ENCODE measurements at regions not wholly inside any gene's neighbourhood (a gene's known extent, or its start where the extent isn't known, plus 50 kb on each side); places are given as distances from the start of the nearest gene placed in this dataset.

DNA sequence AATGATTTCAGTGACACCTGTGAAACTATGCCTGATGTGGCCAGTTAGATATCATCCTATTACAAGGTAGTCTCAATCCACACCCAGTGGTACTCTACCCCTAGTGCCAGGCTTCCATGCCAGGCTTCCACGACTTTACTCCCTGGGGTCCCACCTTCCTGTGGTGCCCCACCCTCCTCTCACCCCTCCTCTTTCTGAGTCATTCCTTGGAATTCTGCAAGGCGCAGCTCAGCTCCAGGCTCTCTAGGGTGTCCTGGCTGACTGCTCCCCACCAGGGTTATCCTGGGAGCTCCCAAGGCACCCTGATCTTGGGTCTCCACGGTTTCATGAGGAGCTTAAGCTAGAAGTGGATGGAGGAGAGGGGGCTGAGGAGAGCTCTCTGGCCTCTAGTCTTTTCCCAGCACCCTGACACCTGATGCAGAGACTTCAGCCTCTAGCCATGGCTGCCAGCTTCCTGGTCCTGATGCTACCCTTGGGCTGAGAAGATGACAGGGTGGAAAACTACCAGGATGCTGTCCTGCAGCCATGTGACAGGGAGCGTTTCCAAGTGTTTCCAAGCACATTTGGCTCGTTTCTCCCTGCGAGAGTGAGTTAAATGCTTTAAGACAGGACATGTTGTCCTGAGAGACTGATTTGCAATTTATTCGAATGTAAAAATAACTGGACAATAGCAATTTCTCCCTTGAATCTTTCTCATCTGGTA lies 1461.2 kb downstream of the TBC1D22A start:
- TF ChIP-seq MAX (IDR thresholded peaks at IDR 0.05; ENCODE audit: low read depth, low read length): no peak
- no peak for TF ChIP-seq POLR2A (IDR thresholded peaks at IDR 0.05; ENCODE audit: extremely low read depth, insufficient read length)
- TF ChIP-seq, protein P1, sequence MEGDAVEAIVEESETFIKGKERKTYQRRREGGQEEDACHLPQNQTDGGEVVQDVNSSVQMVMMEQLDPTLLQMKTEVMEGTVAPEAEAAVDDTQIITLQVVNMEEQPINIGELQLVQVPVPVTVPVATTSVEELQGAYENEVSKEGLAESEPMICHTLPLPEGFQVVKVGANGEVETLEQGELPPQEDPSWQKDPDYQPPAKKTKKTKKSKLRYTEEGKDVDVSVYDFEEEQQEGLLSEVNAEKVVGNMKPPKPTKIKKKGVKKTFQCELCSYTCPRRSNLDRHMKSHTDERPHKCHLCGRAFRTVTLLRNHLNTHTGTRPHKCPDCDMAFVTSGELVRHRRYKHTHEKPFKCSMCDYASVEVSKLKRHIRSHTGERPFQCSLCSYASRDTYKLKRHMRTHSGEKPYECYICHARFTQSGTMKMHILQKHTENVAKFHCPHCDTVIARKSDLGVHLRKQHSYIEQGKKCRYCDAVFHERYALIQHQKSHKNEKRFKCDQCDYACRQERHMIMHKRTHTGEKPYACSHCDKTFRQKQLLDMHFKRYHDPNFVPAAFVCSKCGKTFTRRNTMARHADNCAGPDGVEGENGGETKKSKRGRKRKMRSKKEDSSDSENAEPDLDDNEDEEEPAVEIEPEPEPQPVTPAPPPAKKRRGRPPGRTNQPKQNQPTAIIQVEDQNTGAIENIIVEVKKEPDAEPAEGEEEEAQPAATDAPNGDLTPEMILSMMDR (IDR thresholded peaks at IDR 0.05; ENCODE audit: low read depth, low read length): no peak
- TF ChIP-seq MYC (IDR thresholded peaks at IDR 0.05; ENCODE audit: low read depth, low read length): no peak
- DNase-seq (ENCODE audit: low read depth): no peak

GRCh38 chr22:48222742-48223487 lies 1460.5 kb downstream of the TBC1D22A start:
- H3K4me3 ChIP-seq (ENCODE audit: low read depth, low read length): no peak overlapping the region
- TF ChIP-seq POLR2A (IDR thresholded peaks at IDR 0.05; ENCODE audit: extremely low read depth, insufficient read length) (no peak), MYC (IDR thresholded peaks at IDR 0.05; ENCODE audit: low read depth, low read length) (no peak), MAX (IDR thresholded peaks at IDR 0.05; ENCODE audit: low read depth, low read length) (no peak)
- TF ChIP-seq, protein P1 (IDR thresholded peaks at IDR 0.05; ENCODE audit: low read depth, low read length): no peak
- no peak for DNase-seq (ENCODE audit: low read depth)

More for the DNA sequence above, 1461.2 kb downstream of the TBC1D22A start:
- H3K4me3 ChIP-seq (ENCODE audit: low read depth, low read length): no peak overlapping the region

DNA sequence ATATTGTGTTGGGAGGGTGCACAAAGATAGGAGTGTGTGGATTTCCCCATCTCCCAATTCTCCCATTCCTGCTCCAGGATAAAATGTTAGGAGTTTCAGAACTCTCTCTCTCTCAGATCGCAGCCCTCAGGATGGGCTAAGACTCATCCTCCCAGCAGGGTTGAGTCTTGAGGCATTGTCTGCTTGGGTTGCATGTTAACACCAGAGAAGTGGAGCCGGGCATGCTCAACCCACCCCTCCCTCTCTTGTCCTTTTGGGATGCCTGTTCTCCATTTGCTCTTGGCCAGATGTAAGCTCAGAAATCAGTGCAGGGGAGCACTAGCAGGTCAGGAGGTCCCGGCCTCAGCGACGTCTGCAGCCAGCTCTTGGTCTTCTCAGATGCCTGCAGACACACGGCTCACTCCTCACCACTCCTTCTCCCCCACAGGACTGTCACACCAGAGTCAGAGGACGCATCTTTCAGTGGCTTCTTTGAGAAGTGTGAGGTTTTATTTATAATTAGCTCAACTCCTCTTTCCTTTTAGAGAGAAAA lies 1456.5 kb downstream of the TBC1D22A start:
- no peak overlapping the region for H3K4me3 ChIP-seq (ENCODE audit: low read depth, low read length)
- DNase-seq (ENCODE audit: low read depth): no peak
- TF ChIP-seq, protein P1 (IDR thresholded peaks at IDR 0.05; ENCODE audit: low read depth, low read length): no peak
- TF ChIP-seq MYC (IDR thresholded peaks at IDR 0.05; ENCODE audit: low read depth, low read length) (no peak), POLR2A (IDR thresholded peaks at IDR 0.05; ENCODE audit: extremely low read depth, insufficient read length) (no peak), MAX (IDR thresholded peaks at IDR 0.05; ENCODE audit: low read depth, low read length) (no peak)

- TF ChIP-seq POLR2A (IDR thresholded peaks at IDR 0.05; ENCODE audit: extremely low read depth, insufficient read length) (no peak), MAX (IDR thresholded peaks at IDR 0.05; ENCODE audit: low read depth, low read length) (no peak), MYC (IDR thresholded peaks at IDR 0.05; ENCODE audit: low read depth, low read length) (no peak)
- TF ChIP-seq, protein P1 (IDR thresholded peaks at IDR 0.05; ENCODE audit: low read depth, low read length): no peak
- no peak for DNase-seq (ENCODE audit: low read depth)
- H3K4me3 ChIP-seq (ENCODE audit: low read depth, low read length): no peak overlapping the region
Observed at GRCh38 chr22:48217596-48217995, 1455.1 kb downstream of the TBC1D22A start.

- no peak overlapping the region for H3K4me3 ChIP-seq (ENCODE audit: low read depth, low read length)
- TF ChIP-seq, protein P1 (IDR thresholded peaks at IDR 0.05; ENCODE audit: low read depth, low read length): no peak
- no peak for TF ChIP-seq MYC (IDR thresholded peaks at IDR 0.05; ENCODE audit: low read depth, low read length)
- TF ChIP-seq MAX (IDR thresholded peaks at IDR 0.05; ENCODE audit: low read depth, low read length): no peak
- TF ChIP-seq POLR2A (IDR thresholded peaks at IDR 0.05; ENCODE audit: extremely low read depth, insufficient read length): no peak
- DNase-seq (ENCODE audit: low read depth): no peak
Observed at GRCh38 chr22:48212727-48213126, 1450.3 kb downstream of the TBC1D22A start.

Data from NB4 (cell line).